Peyer's patch (tissue), 4 donors: ENCODE measurements at regions not wholly inside any gene's neighbourhood (a gene's known extent, or its start where the extent isn't known, plus 50 kb on each side); places are given as distances from the start of the nearest gene placed in this dataset.

Experiments used
- CTCF ChIP-seq, 6 experiments: fragments of 450-650 bp in 4 of 6; fragments of 200-600 bp in 2 of 6; sonication (generic) in 1 of 6; IDR thresholded peaks; one replicate each; pipeline ENCODE4 v1.5.1; 2017 to 2019; ENCODE audit warnings: antibody characterized with exemption in 6 of 6, mild to moderate bottlenecking in 3 of 6, moderate library complexity in 1 of 6
- POLR2A ChIP-seq, 2 donors: fragments of 450-650 bp; IDR thresholded peaks; one replicate each; pipeline ENCODE4 v1.5.1; 2017; ENCODE audit warnings: antibody characterized with exemption in 2 of 2, mild to moderate bottlenecking in 2 of 2, moderate library complexity in 2 of 2

DNA sequence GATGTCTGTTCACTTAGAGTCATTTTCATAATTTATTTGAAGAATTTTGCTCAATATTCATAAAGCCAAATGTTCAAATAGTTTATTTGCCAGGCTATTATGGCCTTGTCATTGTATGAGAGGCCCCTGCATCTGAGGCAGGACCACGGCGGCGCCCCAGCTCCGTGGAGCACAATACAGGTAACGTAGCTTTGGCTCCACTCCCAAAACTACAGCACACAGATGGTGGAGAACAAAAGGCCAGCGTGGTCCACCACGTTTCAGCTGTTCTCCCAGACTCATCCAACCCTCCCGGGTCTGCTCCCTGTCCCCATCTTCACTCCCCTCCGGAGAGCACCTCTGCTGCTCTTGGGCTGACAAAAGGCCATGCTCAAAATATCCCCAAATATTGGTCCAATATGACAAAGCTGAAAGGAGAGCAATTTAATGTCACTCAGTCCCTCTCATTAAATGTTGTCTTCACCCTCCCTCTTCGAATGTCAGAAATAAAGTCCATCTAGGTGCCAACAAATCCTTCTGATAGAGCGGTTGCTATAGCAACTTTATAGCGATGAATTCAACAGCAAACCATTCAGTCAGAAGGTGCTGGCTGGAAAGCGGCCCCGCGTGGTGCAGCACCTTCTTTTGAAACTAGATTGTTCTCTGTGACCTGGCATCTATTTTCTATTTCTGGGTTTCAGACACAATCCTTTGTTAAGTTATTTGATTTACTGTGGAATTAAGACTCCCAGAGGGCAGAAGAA, 504.3 kb downstream of the ARHGEF28 start:
- no peak for TF ChIP-seq CTCF (IDR thresholded peaks at IDR 0.05)
- no peak for TF ChIP-seq POLR2A (IDR thresholded peaks at IDR 0.05)
